Epithelial cell of esophagus (primary cell): ENCODE measurements at regions not wholly inside any gene's neighbourhood (a gene's known extent, or its start where the extent isn't known, plus 50 kb on each side); places are given as distances from the start of the nearest gene placed in this dataset.
"Not testable (repeated sequence)": the region's sequence is repeated elsewhere in the genome, so short reads cannot be mapped to it uniquely, and the experiment has no call there.

Experiments used
- DNase-seq: peaks from one replicate; pipeline ENCODE4 v3.0.0; 2010; ENCODE audit warnings: low read depth
- H3K4me3 ChIP-seq: 2 replicates; pipeline ENCODE4 v1.5.1; 2011; ENCODE audit warnings: mild to moderate bottlenecking, low read length, control low read depth
- TF ChIP-seq, protein P1 (sequence below): IDR thresholded peaks from 2 replicates; pipeline ENCODE4 v1.5.1; 2011; ENCODE audit warnings: low read depth, mild to moderate bottlenecking, low read length, control low read depth, inconsistent platforms; ENCODE audit not compliant: insufficient read depth; ENCODE audit errors: missing control alignments

DNA sequence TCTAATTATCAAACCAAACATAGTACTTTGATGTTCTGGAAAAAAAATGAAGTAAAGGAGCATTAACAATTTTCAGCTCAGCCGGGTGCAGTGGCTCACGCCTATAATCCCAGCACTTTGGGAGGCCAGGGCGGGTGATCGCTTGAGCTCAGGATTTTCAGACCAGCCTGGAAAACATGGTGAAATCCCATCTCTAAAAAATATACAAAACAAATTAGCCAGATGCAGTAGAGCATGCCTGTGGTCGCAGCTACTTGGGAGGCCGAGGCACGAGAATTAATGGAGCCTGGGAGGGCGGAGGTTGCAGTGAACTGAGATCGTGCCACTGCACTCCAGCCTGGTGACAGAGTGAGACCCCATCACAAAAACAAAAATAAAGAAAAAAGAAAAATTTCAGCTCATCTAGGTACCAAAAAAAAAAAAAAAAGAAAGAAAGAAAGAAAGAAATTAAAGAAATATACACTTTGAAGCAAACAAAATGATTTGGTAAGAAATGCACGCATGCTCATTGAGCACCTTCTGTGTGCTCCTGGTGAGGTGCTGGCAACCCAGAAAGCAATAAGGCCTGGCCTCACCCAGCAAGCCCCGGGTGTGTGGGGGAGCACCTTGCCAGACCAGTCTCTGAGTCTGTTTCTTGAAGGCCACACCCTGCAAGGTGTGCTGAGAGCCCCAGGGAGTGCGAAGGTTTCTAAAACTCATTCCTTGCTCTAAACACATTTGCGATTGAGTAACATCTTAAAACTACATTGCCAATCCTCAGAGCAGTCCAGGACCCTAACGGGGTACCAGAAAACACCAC lies 133.5 kb downstream of the TFCP2L1 start:
- TF ChIP-seq, protein P1, sequence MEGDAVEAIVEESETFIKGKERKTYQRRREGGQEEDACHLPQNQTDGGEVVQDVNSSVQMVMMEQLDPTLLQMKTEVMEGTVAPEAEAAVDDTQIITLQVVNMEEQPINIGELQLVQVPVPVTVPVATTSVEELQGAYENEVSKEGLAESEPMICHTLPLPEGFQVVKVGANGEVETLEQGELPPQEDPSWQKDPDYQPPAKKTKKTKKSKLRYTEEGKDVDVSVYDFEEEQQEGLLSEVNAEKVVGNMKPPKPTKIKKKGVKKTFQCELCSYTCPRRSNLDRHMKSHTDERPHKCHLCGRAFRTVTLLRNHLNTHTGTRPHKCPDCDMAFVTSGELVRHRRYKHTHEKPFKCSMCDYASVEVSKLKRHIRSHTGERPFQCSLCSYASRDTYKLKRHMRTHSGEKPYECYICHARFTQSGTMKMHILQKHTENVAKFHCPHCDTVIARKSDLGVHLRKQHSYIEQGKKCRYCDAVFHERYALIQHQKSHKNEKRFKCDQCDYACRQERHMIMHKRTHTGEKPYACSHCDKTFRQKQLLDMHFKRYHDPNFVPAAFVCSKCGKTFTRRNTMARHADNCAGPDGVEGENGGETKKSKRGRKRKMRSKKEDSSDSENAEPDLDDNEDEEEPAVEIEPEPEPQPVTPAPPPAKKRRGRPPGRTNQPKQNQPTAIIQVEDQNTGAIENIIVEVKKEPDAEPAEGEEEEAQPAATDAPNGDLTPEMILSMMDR = no peak
- DNase-seq = peak; percentile 91
- H3K4me3 ChIP-seq = no peak overlapping the region

DNA sequence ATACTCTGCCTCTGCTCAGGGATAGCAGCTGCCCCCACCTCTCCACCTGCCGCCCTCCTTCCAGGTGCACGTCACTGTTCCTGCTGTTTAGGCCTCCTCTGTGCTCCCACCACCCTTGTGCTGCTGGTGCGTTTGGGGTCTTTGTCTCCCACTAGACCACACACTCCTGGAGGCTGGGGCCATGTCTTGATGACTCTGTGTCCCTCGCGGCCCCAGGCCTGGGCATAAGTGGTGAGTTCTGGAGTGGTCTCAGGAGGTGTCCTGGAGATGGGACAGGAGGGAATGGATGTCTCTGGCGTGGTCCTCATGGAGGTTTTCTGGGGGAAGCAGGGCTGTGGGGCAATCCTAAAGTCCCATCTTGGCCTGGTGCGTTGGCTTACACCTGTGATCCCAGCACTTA lies 132.1 kb downstream of the TFCP2L1 start:
- no peak for DNase-seq
- no peak overlapping the region for H3K4me3 ChIP-seq
- TF ChIP-seq, protein P1 = no peak

DNA sequence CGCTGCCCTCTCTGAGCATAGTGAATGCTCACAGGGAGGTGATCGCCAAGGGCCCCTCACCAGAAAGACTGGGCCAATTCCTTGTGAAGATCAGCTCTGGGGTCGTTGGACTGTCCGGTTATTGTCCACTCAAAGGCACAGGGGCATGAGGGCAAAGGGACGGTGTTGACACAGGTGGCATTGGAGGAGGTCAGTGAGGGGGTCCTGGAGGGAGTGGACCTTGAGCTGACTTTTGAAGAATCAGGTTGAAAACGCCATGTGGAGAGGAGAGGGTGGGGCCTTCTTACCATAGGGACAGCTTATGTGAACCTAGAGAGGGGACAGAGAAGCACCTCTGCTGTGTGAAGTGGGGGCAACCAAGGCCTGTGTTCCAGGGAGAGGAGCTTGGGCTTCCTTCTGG lies 131.5 kb downstream of the TFCP2L1 start:
- H3K4me3 ChIP-seq = no peak overlapping the region
- TF ChIP-seq, protein P1 = no peak
- DNase-seq = no peak

DNA sequence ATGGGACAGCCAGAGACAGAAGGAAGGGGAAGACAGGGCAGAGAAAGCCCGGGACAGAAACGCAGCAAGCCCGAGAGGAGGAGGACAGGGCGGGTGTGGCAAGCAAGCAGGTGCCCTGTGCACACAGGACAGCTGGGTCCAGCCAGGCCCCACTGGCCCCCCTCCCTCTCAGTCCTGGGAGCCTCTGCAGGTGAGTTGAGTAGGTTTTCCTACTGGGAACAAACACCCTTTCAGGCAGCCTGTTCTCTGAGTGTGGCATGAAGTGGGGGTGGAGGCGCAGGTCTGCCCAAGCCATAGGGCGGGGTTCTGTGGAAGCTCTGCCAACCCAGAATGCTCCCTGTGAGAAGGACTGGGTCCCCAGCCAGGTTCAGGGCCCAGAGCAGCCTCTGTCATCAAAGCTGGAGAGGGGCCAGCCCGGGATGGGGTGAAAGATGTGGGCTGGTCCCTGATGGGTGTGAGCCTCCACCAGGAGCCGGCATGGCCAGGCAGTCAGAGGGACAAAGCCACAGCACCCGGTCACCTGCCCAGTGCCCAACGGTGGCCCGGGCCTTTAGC lies 129.4 kb downstream of the TFCP2L1 start:
- DNase-seq = no peak
- TF ChIP-seq, protein P1 = no peak
- H3K4me3 ChIP-seq = no peak overlapping the region

DNA sequence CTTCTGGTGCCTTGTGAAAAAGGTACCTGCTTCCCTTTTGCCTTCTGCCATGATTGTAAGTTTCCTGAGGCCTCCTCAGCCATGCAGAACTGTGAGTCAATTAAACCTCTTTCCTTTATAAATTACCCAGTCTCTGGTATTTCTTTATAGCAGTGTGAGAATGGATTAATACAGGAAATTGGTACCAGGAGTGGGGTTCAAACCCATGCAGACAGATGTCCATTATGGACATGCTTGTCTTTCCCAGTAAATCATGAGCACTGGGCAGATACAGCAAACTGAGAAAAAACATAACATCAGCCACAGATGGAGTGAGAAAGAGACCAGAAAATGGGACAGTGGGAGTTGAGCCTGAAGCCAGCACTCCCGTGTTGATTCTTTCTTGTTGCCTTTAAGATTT lies 127.5 kb downstream of the TFCP2L1 start:
- not testable (repeated sequence) for DNase-seq, H3K4me3 ChIP-seq

DNA sequence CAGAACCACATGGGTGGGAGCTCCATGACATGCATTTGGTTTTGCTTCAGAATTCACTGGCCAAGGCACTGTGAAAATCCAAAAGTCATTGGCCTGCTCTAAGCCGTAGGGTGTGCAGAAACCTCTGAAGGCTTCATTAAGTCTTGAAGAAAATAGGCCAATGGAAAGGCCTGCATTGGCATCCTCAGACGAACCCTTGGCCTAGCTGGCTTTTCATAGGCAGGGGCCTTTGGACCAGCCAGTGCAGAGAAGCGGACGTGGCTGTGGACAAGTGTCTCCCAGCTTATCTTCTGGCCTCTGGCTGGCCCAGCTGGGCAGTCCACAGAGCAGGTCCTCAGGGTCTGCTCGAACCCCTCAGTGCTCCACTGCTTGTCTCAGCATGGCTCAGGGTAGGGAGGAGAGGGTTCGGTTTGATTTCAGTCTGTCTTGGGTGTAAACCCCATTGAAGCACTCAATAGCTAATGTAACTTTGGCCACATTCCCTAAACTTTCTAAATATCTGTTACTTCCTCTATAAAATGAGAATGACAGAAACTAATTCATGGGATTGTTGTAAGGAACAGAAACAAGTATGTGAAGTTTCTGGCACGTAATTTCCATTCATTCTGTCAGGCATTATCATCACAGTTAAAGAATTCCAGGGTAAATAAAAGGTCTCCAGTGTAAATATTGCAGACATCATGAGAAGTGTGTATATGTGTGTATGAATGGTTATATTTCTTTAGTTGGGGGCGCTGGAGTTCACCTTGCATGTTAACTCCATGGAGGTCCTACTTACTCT lies 125.5 kb downstream of the TFCP2L1 start:
- no peak for DNase-seq
- no peak overlapping the region for H3K4me3 ChIP-seq
- TF ChIP-seq, protein P1 = no peak

DNA sequence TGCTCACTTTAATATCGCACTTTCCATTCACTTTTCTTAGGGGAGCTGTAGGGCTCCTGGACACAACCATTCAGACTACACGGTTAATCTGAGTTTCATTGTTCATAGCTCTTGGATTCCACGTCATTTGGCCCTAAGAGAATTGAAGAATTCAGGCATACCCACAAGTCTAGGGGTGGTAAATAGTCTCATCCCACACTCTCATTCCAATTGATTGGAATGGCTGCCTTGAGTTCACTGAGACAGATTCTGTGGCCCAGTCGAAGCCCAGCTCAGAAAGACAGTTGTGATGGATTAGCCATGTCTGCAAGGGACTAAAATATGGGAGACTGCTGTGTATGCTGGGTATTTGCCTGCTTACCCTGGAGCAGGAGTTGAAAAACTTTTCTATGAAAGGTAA lies 124.6 kb downstream of the TFCP2L1 start:
- DNase-seq = no peak
- H3K4me3 ChIP-seq = no peak overlapping the region
- TF ChIP-seq, protein P1 = no peak
